ENCODE measurements at regions not wholly inside any gene's neighbourhood (a gene's known extent, or its start where the extent isn't known, plus 50 kb on each side); places are given as distances from the start of the nearest gene placed in this dataset.

- H3K4me1 ChIP-seq (ENCODE audit: control insufficient read depth, insufficient read depth, low read length): peaks cover 42% of the 10 kb centered on the region
- 83 to 93% methylated on average over 2 of the region's 2 CpGs for WGBS, 2 experiments
- H3K9me3 ChIP-seq (ENCODE audit: control insufficient read depth, low read length): no peaks in the 10 kb centered on the region
- no peaks in the 10 kb centered on the region for H3K27me3 ChIP-seq (ENCODE audit: control insufficient read depth, insufficient read depth, low read length, poor library complexity, severe bottlenecking)
- no peaks in the 10 kb centered on the region for H3K36me3 ChIP-seq (ENCODE audit: control insufficient read depth, insufficient read depth, low read length)
- H3K27ac ChIP-seq (ENCODE audit: insufficient read depth, low read depth, low read length, poor library complexity, severe bottlenecking): no peak overlapping the region
- H3K4me3 ChIP-seq (ENCODE audit: insufficient read depth, low read depth, low read length): no peak overlapping the region
Measured at GRCh38 chr3:18238332-18238731, 186.8 kb downstream of the SATB1 start.

GRCh38 chr3:18237251-18238005, 187.7 kb downstream of the SATB1 start:
- no peak overlapping the region for H3K27ac ChIP-seq (ENCODE audit: insufficient read depth, low read depth, low read length, poor library complexity, severe bottlenecking)
- no peak overlapping the region for H3K4me3 ChIP-seq (ENCODE audit: insufficient read depth, low read depth, low read length)
- peaks cover 6% of the 10 kb centered on the region for H3K27me3 ChIP-seq (ENCODE audit: control insufficient read depth, insufficient read depth, low read length, poor library complexity, severe bottlenecking)
- no peaks in the 10 kb centered on the region for H3K9me3 ChIP-seq (ENCODE audit: control insufficient read depth, low read length)
- H3K4me1 ChIP-seq (ENCODE audit: control insufficient read depth, insufficient read depth, low read length): peaks cover 42% of the 10 kb centered on the region
- no peaks in the 10 kb centered on the region for H3K36me3 ChIP-seq (ENCODE audit: control insufficient read depth, insufficient read depth, low read length)
- WGBS, 2 experiments: 82 to 83% methylated on average over 5 of the region's 5 CpGs

- no peaks in the 10 kb centered on the region for H3K9me3 ChIP-seq (ENCODE audit: control insufficient read depth, low read length)
- H3K27ac ChIP-seq (ENCODE audit: insufficient read depth, low read depth, low read length, poor library complexity, severe bottlenecking): peak overlapping the region; percentile 18
- H3K4me3 ChIP-seq (ENCODE audit: insufficient read depth, low read depth, low read length): no peak overlapping the region
- H3K27me3 ChIP-seq (ENCODE audit: control insufficient read depth, insufficient read depth, low read length, poor library complexity, severe bottlenecking): peaks cover 12% of the 10 kb centered on the region
- no peaks in the 10 kb centered on the region for H3K36me3 ChIP-seq (ENCODE audit: control insufficient read depth, insufficient read depth, low read length)
- WGBS, 2 experiments: 85 to 86% methylated on average over 2 of the region's 2 CpGs
- H3K4me1 ChIP-seq (ENCODE audit: control insufficient read depth, insufficient read depth, low read length): peaks cover 42% of the 10 kb centered on the region
Measured at GRCh38 chr3:18236726-18237125, 188.4 kb downstream of the SATB1 start.

- no peak overlapping the region for H3K4me3 ChIP-seq (ENCODE audit: insufficient read depth, low read depth, low read length)
- H3K4me1 ChIP-seq (ENCODE audit: control insufficient read depth, insufficient read depth, low read length): peaks cover 42% of the 10 kb centered on the region
- no peaks in the 10 kb centered on the region for H3K9me3 ChIP-seq (ENCODE audit: control insufficient read depth, low read length)
- 50 to 58% methylated on average over 4 of the region's 4 CpGs for WGBS, 2 experiments
- H3K27ac ChIP-seq (ENCODE audit: insufficient read depth, low read depth, low read length, poor library complexity, severe bottlenecking): peak overlapping the region; percentile 2
- no peaks in the 10 kb centered on the region for H3K36me3 ChIP-seq (ENCODE audit: control insufficient read depth, insufficient read depth, low read length)
- H3K27me3 ChIP-seq (ENCODE audit: control insufficient read depth, insufficient read depth, low read length, poor library complexity, severe bottlenecking): peaks cover 12% of the 10 kb centered on the region
Measured at GRCh38 chr3:18234717-18235335, 190.3 kb downstream of the SATB1 start.

- WGBS, 2 experiments: 39 to 47% methylated on average over 10 of the region's 10 CpGs
- no peaks in the 10 kb centered on the region for H3K9me3 ChIP-seq (ENCODE audit: control insufficient read depth, low read length)
- H3K27me3 ChIP-seq (ENCODE audit: control insufficient read depth, insufficient read depth, low read length, poor library complexity, severe bottlenecking): peaks cover 12% of the 10 kb centered on the region
- H3K27ac ChIP-seq (ENCODE audit: insufficient read depth, low read depth, low read length, poor library complexity, severe bottlenecking): peak overlapping the region; percentile 2
- H3K4me3 ChIP-seq (ENCODE audit: insufficient read depth, low read depth, low read length): no peak overlapping the region
- peaks cover 42% of the 10 kb centered on the region for H3K4me1 ChIP-seq (ENCODE audit: control insufficient read depth, insufficient read depth, low read length)
- H3K36me3 ChIP-seq (ENCODE audit: control insufficient read depth, insufficient read depth, low read length): no peaks in the 10 kb centered on the region
Measured at GRCh38 chr3:18233987-18234716, 191.0 kb downstream of the SATB1 start.

- Histone ChIP-seq H3K4me1 (ENCODE audit: control insufficient read depth, insufficient read depth, low read length) (peaks cover 34% of the 10 kb centered on the region), H3K27ac (ENCODE audit: insufficient read depth, low read depth, low read length, poor library complexity, severe bottlenecking) (no peak overlapping the region), H3K27me3 (ENCODE audit: control insufficient read depth, insufficient read depth, low read length, poor library complexity, severe bottlenecking) (peaks cover 12% of the 10 kb centered on the region), H3K4me3 (ENCODE audit: insufficient read depth, low read depth, low read length) (no peak overlapping the region), H3K9me3 (ENCODE audit: control insufficient read depth, low read length) (no peaks in the 10 kb centered on the region), H3K36me3 (ENCODE audit: control insufficient read depth, insufficient read depth, low read length) (no peaks in the 10 kb centered on the region)
- WGBS, 2 experiments: 93 to 96% methylated on average over 3 of the region's 3 CpGs
Measured at GRCh38 chr3:18232317-18232716, 192.8 kb downstream of the SATB1 start.

- Histone ChIP-seq H3K36me3 (ENCODE audit: control insufficient read depth, insufficient read depth, low read length) (no peaks in the 10 kb centered on the region), H3K27me3 (ENCODE audit: control insufficient read depth, insufficient read depth, low read length, poor library complexity, severe bottlenecking) (peaks cover 12% of the 10 kb centered on the region), H3K27ac (ENCODE audit: insufficient read depth, low read depth, low read length, poor library complexity, severe bottlenecking) (no peak overlapping the region), H3K9me3 (ENCODE audit: control insufficient read depth, low read length) (no peaks in the 10 kb centered on the region), H3K4me1 (ENCODE audit: control insufficient read depth, insufficient read depth, low read length) (peaks cover 12% of the 10 kb centered on the region), H3K4me3 (ENCODE audit: insufficient read depth, low read depth, low read length) (no peak overlapping the region)
- 89 to 91% methylated on average over 1 of the region's 1 CpG for WGBS, 2 experiments
Measured at GRCh38 chr3:18228060-18228459, 197.1 kb downstream of the SATB1 start.

- no peak overlapping the region for H3K27ac ChIP-seq (ENCODE audit: insufficient read depth, low read depth, low read length, poor library complexity, severe bottlenecking)
- no peaks in the 10 kb centered on the region for H3K9me3 ChIP-seq (ENCODE audit: control insufficient read depth, low read length)
- no peak overlapping the region for H3K4me3 ChIP-seq (ENCODE audit: insufficient read depth, low read depth, low read length)
- 84 to 85% methylated on average over 1 to 3 of the region's 3 CpGs for WGBS, 2 experiments
- no peaks in the 10 kb centered on the region for H3K36me3 ChIP-seq (ENCODE audit: control insufficient read depth, insufficient read depth, low read length)
- peaks cover 18% of the 10 kb centered on the region for H3K4me1 ChIP-seq (ENCODE audit: control insufficient read depth, insufficient read depth, low read length)
- H3K27me3 ChIP-seq (ENCODE audit: control insufficient read depth, insufficient read depth, low read length, poor library complexity, severe bottlenecking): no peaks in the 10 kb centered on the region
Measured at GRCh38 chr3:18225709-18226108, 199.4 kb downstream of the SATB1 start.

- no peaks in the 10 kb centered on the region for H3K36me3 ChIP-seq (ENCODE audit: control insufficient read depth, insufficient read depth, low read length)
- H3K27ac ChIP-seq (ENCODE audit: insufficient read depth, low read depth, low read length, poor library complexity, severe bottlenecking): no peak overlapping the region
- no peaks in the 10 kb centered on the region for H3K9me3 ChIP-seq (ENCODE audit: control insufficient read depth, low read length)
- WGBS, 2 experiments: 96 to 98% methylated on average over 2 of the region's 2 CpGs
- no peaks in the 10 kb centered on the region for H3K27me3 ChIP-seq (ENCODE audit: control insufficient read depth, insufficient read depth, low read length, poor library complexity, severe bottlenecking)
- H3K4me1 ChIP-seq (ENCODE audit: control insufficient read depth, insufficient read depth, low read length): peaks cover 18% of the 10 kb centered on the region
- H3K4me3 ChIP-seq (ENCODE audit: insufficient read depth, low read depth, low read length): no peak overlapping the region
Measured at GRCh38 chr3:18224426-18224825, 200.7 kb downstream of the SATB1 start.

- 93 to 98% methylated on average over 6 of the region's 6 CpGs for whole genome bisulfite sequencing, 2 experiments
- Histone ChIP-seq H3K27me3 (ENCODE audit: control insufficient read depth, insufficient read depth, low read length, poor library complexity, severe bottlenecking) (no peaks in the 10 kb centered on the region), H3K9me3 (ENCODE audit: control insufficient read depth, low read length) (no peaks in the 10 kb centered on the region), H3K4me1 (ENCODE audit: control insufficient read depth, insufficient read depth, low read length) (peaks cover 18% of the 10 kb centered on the region), H3K27ac (ENCODE audit: insufficient read depth, low read depth, low read length, poor library complexity, severe bottlenecking) (no peak overlapping the region), H3K4me3 (ENCODE audit: insufficient read depth, low read depth, low read length) (no peak overlapping the region), H3K36me3 (ENCODE audit: control insufficient read depth, insufficient read depth, low read length) (no peaks in the 10 kb centered on the region)
Measured at GRCh38 chr3:18223974-18224373, 201.2 kb downstream of the SATB1 start.
